ENCODE measurements at regions not wholly inside any gene's neighbourhood (a gene's known extent, or its start where the extent isn't known, plus 50 kb on each side); places are given as distances from the start of the nearest gene placed in this dataset.
A peak's percentile ranks its signal among the peaks of the same experiment; 100 is the strongest.

DNA sequence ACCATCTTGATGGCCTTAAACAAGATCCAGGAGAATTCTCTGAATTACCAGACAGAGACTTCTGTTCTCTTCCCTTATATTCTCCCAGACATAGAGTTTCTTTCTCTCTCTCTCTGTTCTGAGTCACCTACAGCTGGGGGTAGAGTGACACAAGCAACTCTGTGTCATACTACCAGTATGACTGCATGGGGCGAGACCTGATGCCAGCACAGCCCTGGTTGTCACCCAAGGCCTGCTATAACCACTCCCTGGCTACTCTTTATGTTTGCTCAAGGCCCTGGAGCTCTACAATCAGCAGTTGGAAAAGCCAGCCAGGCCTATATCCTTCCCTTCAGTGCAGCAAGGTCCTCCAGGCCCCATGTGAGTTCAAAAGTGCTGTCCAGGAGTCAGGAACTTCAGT, 114.2 kb upstream of the TENT5D start:
- no peak for FAIRE-seq
- no peak for DNase-seq (ENCODE audit: low spot score)

DNA sequence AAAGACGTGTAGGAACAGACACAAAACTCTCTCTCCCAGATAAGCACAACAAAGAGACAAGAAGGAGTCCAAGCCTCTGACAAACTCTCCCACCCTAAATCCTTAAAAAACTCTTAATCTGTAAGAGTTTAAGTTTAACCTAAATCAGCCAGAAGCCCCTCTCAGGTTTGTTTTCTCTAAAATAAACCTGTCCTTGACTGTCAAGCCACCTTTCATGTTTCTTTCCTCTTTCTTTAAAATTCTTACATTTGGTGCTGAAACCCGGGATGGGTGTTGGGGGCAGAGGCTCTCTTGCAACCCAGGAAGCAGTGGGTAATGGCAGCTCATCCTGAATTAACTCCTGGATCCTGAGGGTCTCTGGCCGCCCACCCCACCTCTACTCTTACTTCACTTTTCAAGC, 107.8 kb upstream of the TENT5D start:
- FAIRE-seq (no peak), DNase-seq (ENCODE audit: low spot score) (no peak)

DNA sequence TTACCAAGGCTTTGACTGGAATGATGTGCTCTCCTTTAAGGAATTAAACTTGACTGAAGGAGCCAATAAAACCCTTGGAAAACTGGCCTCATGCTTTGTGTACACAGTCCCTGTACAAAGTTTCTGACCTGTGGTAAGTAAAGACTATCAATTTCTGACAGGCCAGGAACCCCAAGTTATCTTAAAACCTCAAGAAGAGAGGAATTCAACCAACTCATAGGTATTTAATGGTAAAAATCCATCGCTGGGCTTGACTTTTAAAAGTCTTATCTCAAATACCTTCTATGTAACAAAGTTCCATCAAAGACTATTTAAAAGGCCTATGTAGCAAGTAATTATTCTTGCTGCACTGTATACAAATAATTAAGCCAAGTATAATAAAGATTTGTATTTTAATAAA, 103.7 kb upstream of the TENT5D start:
- DNase-seq (ENCODE audit: low spot score) (no peak), FAIRE-seq (no peak)

DNA sequence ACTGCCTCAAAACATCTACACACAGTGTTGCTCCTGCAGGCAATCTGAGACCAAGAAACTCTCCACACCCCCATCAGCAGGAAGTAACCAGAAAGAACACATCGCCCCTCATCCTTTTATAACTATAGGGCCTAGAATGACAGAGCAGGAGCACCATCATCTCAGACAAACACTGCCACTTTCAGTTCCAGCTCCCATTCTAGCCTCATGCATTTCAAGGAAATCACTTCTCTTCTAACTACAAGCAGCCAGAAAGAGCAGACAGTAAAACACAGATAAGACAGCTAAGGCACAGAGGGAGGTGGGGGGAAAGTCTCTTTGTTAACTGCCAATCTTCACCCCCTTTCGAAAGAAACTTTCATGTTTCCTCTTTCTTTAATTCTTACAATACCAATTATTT, 102.6 kb upstream of the TENT5D start:
- no peak for DNase-seq (ENCODE audit: low spot score)
- no peak for FAIRE-seq

DNA sequence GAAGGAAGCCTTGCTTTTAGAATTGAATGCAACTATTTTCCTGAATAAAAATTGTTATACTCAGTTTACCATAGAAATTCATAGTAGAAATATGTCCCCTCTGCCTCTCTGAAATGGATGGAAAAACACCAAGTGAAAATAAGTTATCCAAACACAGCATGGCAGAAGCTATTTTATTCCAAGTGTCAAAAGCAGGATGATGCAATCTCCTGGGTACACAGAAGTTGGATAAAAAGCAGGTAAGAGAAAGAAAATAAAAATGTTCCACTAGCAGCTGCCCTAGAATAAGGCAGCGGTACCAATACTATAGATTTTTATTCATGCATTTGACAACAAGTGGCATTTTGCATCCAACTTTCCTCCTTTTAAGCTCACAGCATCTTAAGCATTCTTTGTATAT, 89.0 kb upstream of the TENT5D start:
- DNase-seq (ENCODE audit: low spot score) (no peak), FAIRE-seq (no peak)

DNA sequence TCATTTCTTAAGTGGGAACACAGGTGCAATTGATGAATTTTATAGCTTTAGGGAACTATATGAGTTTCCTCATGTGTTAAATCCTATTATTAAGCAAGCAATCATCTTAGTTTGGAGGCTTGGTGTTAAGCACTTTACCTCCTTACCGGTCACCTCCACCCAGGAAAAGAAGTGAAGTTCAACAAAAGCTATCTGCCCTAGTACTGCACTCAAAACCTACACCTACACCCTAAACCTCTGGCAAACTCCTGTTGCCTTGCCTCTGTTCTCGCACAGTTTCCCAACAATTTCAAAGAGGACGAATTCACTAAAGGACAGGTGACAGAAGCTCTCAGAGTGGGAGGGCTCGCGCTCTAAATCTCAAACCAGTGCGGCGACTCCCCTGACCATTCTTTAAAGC, 85.7 kb upstream of the TENT5D start:
- no peak for DNase-seq (ENCODE audit: low spot score)
- FAIRE-seq: no peak

DNA sequence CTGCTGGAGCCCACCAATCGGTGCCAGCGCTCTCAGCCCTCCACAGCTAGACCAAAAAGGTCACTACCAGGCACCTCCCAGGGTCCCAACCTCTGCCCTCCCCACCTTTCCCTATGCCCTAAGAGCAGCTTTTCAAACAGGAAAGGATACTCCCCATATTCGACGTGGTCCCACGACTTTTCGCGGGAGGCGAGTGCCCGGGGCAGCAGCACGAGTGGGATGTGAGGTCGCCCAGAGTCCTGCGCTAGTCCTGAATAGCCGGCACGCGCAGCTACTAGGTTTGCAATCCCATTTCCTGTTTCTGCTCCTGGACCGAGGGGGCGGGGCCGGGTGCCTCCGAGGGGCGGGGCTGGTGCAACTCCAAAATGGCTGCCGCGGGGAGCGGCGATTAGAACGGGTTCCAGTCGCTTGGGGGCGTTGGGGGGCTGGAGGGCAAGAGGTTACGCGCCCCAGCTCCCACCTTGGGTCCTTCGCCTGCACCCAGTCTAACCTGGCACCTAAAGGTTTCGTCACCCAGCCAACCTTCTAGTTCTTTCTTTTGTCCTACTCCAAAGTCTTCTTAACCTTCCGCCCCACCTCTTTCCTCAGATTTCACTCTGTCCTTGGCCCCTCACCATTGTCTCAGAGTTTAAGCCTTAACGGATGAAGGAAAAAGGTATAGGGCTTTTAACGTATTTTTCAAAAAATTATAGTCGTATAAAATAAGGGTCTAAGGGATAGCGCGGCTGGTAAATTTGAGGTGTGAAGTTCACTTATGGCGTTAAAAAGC, 85.0 kb upstream of the TENT5D start:
- FAIRE-seq (peak; percentile 27), DNase-seq (ENCODE audit: low spot score) (peak; percentile 75)

DNA sequence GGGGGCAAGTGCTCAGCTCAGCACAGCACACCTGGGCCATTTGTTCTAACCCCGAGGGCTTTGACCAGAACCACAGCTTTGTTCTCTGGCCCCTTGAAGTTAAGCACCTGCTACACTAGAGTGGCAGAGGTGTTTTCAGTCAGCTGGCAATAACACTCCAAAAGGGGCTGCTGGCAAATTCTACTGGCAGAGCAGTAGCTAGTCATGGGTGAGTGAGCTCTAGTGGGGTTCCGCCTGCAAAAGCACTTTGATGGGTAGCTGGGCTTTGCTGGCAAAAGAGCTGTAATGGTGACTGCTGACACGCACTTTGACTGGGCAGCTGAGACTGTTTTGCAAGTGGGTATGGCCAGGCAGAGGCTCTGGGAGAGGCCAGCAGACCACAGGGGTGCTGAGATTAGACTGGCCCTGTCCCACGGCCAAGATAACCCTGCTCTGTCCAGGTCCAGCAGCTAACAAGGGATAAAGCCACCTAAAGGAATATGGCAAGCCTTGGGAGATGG, 65.2 kb upstream of the TENT5D start:
- DNase-seq (ENCODE audit: low spot score) (no peak), FAIRE-seq (no peak)
